AG04449 (cell line): ENCODE measurements at regions not wholly inside any gene's neighbourhood (a gene's known extent, or its start where the extent isn't known, plus 50 kb on each side); places are given as distances from the start of the nearest gene placed in this dataset.
"Not testable (repeated sequence)": the region's sequence is repeated elsewhere in the genome, so short reads cannot be mapped to it uniquely, and the experiment has no call there.

Source experiments
- CTCF ChIA-PET: fragments of 350-600 bp; formaldehyde crosslinking; extraction: SDS; loops from one replicate; lab custom pipeline; 2021; ENCODE audit warnings: antibody characterized with exemption; lab: Yijun Ruan, JAX
- POLR2A ChIA-PET: fragments of 400-600, 350-600 bp; formaldehyde crosslinking; extraction: SDS; loops from one replicate; lab custom pipeline; 2020; ENCODE audit warnings: antibody characterized with exemption, inconsistent platforms; lab: Yijun Ruan, JAX
- DNase-seq: peaks from one replicate; pipeline ENCODE4 v3.0.0-alpha.2; 2010; ENCODE audit warnings: low read depth, low spot score
- H3K4me3 ChIP-seq: 2 replicates; pipeline ENCODE4 v1.5.1; 2011; ENCODE audit warnings: low read depth, mild to moderate bottlenecking, control low read depth, low read length
- CTCF ChIP-seq: IDR thresholded peaks from one replicate; pipeline ENCODE4 v1.5.1; 2011; ENCODE audit warnings: mild to moderate bottlenecking, moderate library complexity, low read length, control low read depth, inconsistent platforms; ENCODE audit not compliant: insufficient read depth; ENCODE audit errors: missing control alignments

DNA sequence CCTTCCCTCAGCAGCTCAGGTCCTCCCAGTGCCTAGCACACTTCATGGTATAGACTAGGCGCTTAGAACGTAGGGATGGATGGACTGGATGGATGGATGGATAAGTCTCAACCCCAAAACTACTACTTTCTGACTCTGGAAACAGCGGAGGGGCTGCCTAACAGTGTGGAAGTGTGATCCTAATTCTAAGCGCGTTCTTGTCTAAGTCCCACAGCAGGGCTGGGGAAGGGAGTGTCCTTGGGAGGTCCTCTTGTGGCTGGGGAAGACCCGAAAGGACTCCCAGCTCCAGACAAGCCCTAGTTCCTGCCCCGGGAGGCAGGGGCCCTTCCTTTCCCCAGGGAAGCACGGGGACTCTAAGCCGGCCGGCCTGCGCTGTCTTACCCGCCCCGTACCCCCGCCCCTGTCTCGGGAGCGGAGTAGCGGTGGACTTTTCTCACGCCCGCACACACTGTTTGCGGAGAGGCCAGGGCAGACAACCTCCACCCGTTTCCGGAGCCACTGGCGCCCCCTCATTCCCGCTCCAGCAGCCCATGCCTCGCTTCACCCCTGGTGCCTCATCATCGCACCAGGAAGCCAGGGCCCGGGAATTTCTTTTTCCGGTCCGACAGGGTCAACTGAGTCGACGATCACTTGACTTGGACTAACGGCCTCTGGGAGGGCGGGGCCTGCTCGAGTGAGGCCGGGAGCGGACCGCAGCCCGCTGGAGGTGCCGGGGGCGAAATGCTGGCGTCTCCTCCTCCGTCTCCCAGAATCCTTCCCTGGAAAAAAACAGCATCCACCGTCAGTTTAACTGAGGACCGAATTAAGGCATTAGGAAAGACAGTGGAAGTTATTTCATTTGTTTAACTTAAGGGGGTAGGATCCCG lies 133.3 kb downstream of the TBC1D2B start:
- CTCF ChIA-PET = interaction anchor here (0.7 to 2.6 kb wide), 2 partner anchors 15 to 35 kb away, joined by 5 to 7 read pairs; no protein-coding TSS in a partner anchor
- no peak for TF ChIP-seq CTCF
- POLR2A ChIA-PET = no interaction called here
- no peak for DNase-seq
- H3K4me3 ChIP-seq = peak overlapping the region; percentile 29

DNA sequence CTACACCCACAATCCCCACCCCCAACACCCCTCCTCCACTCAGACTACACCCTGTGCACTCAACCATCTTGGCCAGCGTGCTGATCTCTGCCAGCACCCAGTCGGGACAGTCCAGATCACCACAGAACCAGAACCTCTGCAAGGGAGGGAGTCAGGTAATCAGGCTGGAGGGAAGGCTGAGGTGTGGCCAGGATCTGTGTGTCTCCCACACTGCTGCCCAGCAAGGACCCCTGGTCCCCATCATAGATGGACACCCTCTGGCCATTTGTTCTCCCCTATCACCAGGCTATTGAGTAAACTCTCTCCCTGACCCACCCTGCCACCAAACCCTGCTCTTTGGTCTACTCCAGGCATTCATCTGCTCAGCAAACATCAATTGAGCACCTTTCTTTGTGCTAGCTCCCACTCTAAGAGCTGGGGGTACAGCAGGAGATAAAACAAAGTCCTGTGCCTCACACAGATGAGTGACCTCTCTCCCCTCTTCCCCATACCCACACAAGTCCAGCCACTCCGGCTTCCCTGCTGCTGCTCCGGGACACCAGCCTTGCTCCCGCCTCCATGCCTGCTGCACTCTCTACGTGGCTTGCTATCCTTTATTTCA lies 134.8 kb downstream of the TBC1D2B start:
- no peak for TF ChIP-seq CTCF
- DNase-seq = no peak
- H3K4me3 ChIP-seq = no peak overlapping the region
- ChIA-PET CTCF (no interaction called here), POLR2A (no interaction called here)

DNA sequence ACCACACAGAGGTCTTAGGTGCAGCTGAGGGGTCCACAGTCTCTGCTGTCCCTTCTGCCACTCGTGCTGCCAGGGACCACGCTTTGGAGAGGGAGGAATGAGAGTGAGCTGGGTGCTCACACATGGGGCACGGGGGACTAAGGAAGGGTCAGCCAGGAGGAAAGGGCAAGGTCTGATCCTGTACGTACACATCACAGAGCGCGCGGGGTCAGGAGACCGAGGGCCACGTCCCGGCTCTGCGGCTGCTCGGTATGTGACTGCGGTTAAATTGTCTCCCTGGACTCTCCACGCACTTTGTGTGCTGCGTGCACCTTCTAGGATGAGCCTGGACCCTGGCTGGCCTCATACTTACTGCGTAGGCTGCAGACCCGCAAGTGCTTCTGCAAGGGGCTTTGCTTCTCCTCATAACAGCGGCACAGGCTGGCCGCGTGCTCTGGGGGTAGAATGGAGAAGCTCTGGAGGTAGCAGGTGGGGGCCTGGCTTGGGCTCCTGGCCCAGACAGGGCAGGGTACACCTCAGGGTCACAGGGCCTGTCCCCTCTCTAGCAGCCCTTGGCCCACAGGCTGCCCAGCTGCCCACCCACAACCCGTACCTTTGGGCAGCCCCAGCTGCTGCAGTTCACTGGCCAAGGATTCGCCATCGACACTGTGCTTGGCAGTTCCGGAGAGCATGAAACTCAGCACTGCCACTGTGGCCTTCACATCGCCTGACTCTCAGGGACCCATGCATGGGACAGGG lies 136.3 kb downstream of the TBC1D2B start:
- POLR2A ChIA-PET, H3K4me3 ChIP-seq, CTCF ChIA-PET, DNase-seq: not testable (repeated sequence)

- CTCF ChIA-PET = interaction anchor here (0.9 to 2.1 kb wide), 3 partner anchors 19 to 168 kb away, joined by 3 to 6 read pairs (median 3); no protein-coding TSS in a partner anchor
- POLR2A ChIA-PET = no interaction called here
- TF ChIP-seq CTCF = no peak
These were observed 137.0 kb downstream of the TBC1D2B start for GRCh38 chr15:77940381-77940947.

DNA sequence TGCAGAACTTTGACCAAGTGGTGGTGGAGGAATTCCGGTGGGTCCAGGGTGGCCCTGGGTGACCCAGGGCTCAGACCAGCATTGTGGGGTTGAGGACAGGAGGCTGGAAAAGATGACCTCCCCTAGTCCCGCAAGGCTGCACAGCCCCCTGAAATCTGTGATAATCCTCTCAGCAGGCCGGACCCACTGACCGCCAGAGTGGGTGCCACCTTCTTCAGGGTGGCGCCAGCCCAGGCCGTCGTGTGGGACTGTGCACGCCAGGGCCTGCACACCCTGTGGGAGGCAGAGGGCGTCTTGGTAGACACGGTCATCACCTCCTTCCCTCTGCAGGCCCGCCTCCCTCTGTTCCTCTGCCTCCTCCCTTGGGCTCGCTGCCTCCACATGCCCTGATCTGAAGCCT lies 137.7 kb downstream of the TBC1D2B start:
- DNase-seq = no peak
- POLR2A ChIA-PET = no interaction called here
- CTCF ChIA-PET = interaction anchor here (0.9 to 2.1 kb wide), 3 partner anchors 20 to 168 kb away, joined by 3 to 6 read pairs (median 3); no protein-coding TSS in a partner anchor
- no peak overlapping the region for H3K4me3 ChIP-seq
- TF ChIP-seq CTCF = no peak

More at GRCh38 chr15:77940381-77940947, 137.0 kb downstream of the TBC1D2B start:
- H3K4me3 ChIP-seq = no peak overlapping the region
- DNase-seq = no peak

DNA sequence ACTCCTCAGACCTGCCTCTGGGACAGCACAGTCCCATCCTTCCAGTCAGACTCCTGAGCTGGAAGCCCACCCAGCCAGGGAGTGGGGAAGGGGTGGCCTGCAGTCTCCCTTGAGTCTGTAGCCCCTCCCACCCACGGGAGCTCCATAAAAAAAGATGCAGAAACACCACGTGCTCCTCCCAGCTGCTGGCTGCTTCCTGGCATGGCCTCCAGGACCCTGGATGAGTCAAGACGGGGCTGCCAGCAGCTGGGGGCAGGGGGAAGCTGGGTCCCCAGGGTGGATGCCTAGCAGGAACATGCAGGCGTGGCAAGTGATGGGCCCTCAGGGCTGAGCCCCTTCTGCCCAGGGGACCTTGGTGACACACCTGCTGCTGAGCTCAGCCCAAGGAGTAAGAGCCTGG lies 138.5 kb downstream of the TBC1D2B start:
- DNase-seq, H3K4me3 ChIP-seq, POLR2A ChIA-PET: not testable (repeated sequence)
- CTCF ChIA-PET = interaction anchor here (0.9 to 2.1 kb wide), 2 partner anchors 28 to 29 kb away, joined by 3 to 6 read pairs; no protein-coding TSS in a partner anchor

DNA sequence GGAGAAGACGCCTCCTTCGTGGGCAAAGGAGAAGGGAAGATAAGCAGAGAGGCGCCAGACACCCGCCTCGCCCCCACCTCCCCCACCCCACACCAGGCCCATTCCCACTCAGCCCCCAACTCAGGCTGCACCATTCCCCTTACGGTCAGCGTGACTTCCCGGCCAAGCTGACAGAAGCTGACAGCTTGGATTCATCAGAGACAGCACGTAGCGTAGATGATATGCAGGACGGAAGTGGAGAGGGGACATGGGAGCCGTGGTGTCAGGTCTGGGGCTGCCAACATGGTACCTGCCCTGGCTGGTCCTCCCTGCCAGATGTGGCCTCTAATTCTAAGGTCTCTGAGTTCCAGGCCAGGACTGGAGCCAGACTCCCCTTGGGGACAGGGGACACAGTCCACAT lies 139.0 kb downstream of the TBC1D2B start:
- CTCF ChIA-PET = interaction anchor here (0.9 kb wide), 1 partner anchor 28 kb away, joined by 3 read pairs; no protein-coding TSS in a partner anchor
- POLR2A ChIA-PET, H3K4me3 ChIP-seq, DNase-seq: not testable (repeated sequence)

DNA sequence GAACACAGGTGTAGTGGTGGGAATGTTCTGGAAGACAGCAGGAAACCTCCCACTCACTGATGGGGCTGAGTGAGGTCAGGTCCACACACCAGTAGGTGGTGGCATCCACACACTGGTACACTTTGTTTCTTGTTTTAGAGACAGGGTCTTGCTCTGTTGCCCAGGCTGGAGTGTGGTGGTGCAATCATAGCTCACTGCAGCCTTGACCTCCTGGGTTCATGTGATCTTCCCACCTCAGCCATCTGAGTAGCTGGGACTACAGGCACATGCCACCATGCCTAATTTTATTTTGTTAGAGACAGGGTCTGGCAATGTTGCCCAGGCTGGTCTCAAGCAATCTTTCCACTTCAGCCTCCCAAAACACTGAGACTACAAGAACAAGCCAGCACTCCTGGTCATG lies 140.9 kb downstream of the TBC1D2B start:
- H3K4me3 ChIP-seq, POLR2A ChIA-PET, DNase-seq: not testable (repeated sequence)
- CTCF ChIA-PET = interaction anchor here (1.4 kb wide), 1 partner anchor 172 kb away, joined by 3 read pairs; no protein-coding TSS in a partner anchor

DNA sequence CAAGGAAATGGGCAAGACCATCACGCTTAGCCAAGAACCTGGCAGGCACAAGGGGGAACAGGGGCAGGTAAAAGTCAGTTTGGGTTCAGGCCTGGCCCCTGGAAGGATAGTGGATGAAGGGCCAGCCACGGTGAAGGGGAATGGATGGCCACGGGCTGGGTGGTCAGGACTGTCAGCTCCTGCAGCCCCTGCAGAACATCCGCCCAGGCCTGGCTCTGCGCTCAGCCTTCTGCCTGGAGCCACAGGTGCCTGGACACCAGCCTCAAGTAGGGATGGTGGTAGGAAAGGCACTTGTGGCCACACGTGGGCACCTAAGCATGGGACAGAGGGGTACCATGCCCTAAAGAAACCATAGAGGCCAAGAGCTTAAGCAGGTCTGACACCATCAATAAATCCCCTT lies 143.0 kb downstream of the TBC1D2B start:
- CTCF ChIA-PET = interaction anchor here (1.1 kb wide), 1 partner anchor 307 kb away, joined by 3 read pairs; no protein-coding TSS in a partner anchor
- DNase-seq, H3K4me3 ChIP-seq, POLR2A ChIA-PET: not testable (repeated sequence)

- CTCF ChIA-PET = interaction anchor here (1.3 kb wide), 2 partner anchors 22 to 35 kb away, joined by 3 read pairs; no protein-coding TSS in a partner anchor
- POLR2A ChIA-PET, DNase-seq, H3K4me3 ChIP-seq: not testable (repeated sequence)
These were observed 146.6 kb downstream of the TBC1D2B start for GRCh38 chr15:77930907-77931306.
